ENCODE measurements at regions not wholly inside any gene's neighbourhood (a gene's known extent, or its start where the extent isn't known, plus 50 kb on each side); places are given as distances from the start of the nearest gene placed in this dataset.

- TF ChIP-seq POLR2AphosphoS5 (IDR thresholded peaks at IDR 0.05): no peak
- TF ChIP-seq, protein P1, sequence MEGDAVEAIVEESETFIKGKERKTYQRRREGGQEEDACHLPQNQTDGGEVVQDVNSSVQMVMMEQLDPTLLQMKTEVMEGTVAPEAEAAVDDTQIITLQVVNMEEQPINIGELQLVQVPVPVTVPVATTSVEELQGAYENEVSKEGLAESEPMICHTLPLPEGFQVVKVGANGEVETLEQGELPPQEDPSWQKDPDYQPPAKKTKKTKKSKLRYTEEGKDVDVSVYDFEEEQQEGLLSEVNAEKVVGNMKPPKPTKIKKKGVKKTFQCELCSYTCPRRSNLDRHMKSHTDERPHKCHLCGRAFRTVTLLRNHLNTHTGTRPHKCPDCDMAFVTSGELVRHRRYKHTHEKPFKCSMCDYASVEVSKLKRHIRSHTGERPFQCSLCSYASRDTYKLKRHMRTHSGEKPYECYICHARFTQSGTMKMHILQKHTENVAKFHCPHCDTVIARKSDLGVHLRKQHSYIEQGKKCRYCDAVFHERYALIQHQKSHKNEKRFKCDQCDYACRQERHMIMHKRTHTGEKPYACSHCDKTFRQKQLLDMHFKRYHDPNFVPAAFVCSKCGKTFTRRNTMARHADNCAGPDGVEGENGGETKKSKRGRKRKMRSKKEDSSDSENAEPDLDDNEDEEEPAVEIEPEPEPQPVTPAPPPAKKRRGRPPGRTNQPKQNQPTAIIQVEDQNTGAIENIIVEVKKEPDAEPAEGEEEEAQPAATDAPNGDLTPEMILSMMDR (IDR thresholded peaks at IDR 0.05): no peak
- TF ChIP-seq POLR2A (IDR thresholded peaks at IDR 0.05): no peak
Measured at GRCh38 chr7:40922316-40922670, 780.6 kb downstream of the INHBA start.

All from stomach (tissue), 4 donors.